ENCODE measurements at regions not wholly inside any gene's neighbourhood (a gene's known extent, or its start where the extent isn't known, plus 50 kb on each side); places are given as distances from the start of the nearest gene placed in this dataset.

- no peak for FAIRE-seq
Measured at GRCh38 chr14:65794674-65795279, 382.2 kb downstream of the FUT8 start.

GRCh38 chr14:65798216-65798615 lies 385.7 kb downstream of the FUT8 start:
- FAIRE-seq (no peak), DNase-seq (ENCODE audit: insufficient read length, low spot score) (no peak)

More at GRCh38 chr14:65794674-65795279, 382.2 kb downstream of the FUT8 start:
- no peak for DNase-seq (ENCODE audit: insufficient read length, low spot score)

DNA sequence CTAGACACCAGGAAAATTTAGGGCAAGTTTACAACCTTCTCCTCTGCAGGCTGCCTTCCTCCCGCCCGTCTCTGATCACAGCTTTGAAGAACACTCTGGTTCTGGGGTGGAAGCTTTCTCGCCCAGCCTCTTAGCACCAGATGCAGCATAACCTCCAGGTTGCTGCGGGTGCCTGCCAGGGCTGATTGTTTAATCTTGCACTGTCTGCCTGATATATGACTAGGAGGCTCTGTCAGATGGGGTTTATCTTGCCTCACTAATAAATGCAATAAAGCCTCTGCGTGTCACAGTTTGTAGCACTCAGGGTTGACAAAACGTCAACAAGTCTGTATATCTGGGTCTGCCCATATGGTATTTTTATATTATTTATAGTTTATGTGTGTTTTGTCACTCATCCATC lies 388.2 kb downstream of the FUT8 start:
- DNase-seq (ENCODE audit: insufficient read length, low spot score) (no peak), FAIRE-seq (no peak)

- no peak for DNase-seq (ENCODE audit: insufficient read length, low spot score)
- FAIRE-seq = no peak
Measured at GRCh38 chr14:65802196-65802595, 389.7 kb downstream of the FUT8 start.

- no peak for DNase-seq (ENCODE audit: insufficient read length, low spot score)
- no peak for FAIRE-seq
Measured at GRCh38 chr14:65803885-65804284, 391.4 kb downstream of the FUT8 start.

- DNase-seq (ENCODE audit: insufficient read length, low spot score) (no peak), FAIRE-seq (no peak)
Measured at GRCh38 chr14:65804439-65805112, 392.0 kb downstream of the FUT8 start.

DNA sequence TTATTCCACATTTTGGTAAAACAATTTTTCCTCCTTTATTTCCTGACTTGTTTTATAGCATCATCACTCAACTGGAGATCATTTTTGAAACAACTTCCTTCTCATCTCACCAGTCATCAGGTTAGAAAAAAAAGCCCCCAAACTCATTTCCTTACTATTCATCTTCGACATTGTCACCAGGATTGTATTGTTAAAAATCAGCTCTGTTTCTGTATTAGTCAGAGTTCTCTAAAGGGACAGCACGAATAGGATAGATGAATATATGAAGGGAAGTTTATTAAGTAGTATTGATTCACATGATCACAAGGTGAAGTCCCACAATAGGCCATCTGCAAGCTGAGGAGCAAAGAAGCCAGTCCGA lies 392.6 kb downstream of the FUT8 start:
- FAIRE-seq = no peak
- DNase-seq (ENCODE audit: insufficient read length, low spot score) = no peak

DNA sequence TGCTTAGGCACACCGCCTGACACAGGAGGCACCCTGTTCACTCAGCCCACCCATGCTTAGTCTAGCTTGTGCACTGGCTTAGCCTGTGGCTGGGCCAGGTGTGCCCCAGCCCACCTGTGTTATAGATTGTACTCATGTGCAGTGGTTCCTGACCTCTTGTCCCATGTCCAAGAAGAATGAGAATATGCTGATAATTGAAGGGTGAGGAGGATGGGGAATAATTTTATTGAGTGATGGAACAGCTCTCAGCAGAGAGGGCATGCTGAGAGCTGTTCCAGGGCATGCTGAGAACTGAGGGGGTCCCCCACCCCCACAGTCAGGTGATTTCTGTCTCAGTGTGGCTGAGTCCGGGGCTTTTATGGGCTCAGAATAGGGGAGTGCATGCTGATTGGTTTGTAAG lies 395.9 kb downstream of the FUT8 start:
- DNase-seq (ENCODE audit: insufficient read length, low spot score) (no peak), FAIRE-seq (no peak)

GRCh38 chr14:65810322-65810721 lies 397.8 kb downstream of the FUT8 start:
- FAIRE-seq (no peak), DNase-seq (ENCODE audit: insufficient read length, low spot score) (no peak)

- no peak for FAIRE-seq
- DNase-seq (ENCODE audit: insufficient read length, low spot score) = no peak
Measured at GRCh38 chr14:65813760-65814384, 401.3 kb downstream of the FUT8 start.

GRCh38 chr14:65815127-65815526 lies 402.6 kb downstream of the FUT8 start:
- FAIRE-seq = no peak

DNA sequence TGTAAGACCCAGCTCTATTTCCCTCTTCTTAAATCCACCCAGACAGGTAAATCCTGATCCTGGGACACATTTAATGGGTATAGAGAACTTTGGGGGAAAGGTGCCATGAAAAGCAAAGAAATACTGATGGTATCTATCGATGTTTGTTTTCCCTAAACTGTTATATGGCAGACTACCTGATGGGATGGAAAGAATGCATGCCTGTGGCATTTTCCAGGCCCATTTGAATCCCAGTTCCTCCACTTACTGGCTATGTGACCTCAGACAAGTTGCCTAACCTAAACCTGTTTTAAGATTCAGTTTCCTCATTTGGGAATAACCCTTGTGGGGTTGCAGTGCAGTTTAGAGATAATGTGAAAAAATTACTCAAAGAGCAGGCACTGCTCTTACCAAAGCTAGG lies 404.5 kb downstream of the FUT8 start:
- DNase-seq (ENCODE audit: insufficient read length, low spot score) = no peak
- FAIRE-seq = no peak

More at GRCh38 chr14:65815127-65815526, 402.6 kb downstream of the FUT8 start:
- DNase-seq (ENCODE audit: insufficient read length, low spot score) = no peak

GRCh38 chr14:65819569-65819968 lies 407.0 kb downstream of the FUT8 start:
- FAIRE-seq (no peak), DNase-seq (ENCODE audit: insufficient read length, low spot score) (no peak)

DNA sequence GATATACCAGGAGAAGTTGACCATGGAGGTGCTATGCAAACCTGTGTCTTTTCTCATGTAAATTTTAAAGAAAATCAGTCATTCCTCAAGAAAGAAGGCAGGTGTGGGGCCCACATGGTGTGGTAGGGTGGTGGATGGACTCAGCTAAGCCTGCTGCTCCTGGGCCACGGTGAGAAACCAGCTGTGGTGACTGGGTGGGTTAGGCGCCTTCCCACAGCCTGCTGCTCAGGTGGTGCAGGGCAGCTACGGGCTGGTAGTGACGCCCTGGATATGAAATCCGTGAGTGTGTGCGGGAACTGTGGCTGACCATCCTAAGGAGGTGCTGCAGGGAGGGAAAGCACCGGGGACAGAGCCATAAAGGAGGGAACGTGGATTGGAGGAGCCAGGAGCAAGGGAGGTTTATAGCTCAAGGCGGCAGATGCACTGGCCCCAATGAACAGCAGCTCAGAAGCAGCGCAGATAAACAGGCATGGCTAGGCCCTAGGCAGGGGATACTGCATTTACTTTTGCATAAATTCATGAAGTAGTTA lies 408.8 kb downstream of the FUT8 start:
- no peak for DNase-seq (ENCODE audit: insufficient read length, low spot score)
- no peak for FAIRE-seq

- FAIRE-seq (peak; percentile 95), DNase-seq (ENCODE audit: insufficient read length, low spot score) (peak; percentile 64)
Measured at GRCh38 chr14:65824285-65824977, 411.9 kb downstream of the FUT8 start.

GRCh38 chr14:65824978-65825299 lies 412.4 kb downstream of the FUT8 start:
- no peak for DNase-seq (ENCODE audit: insufficient read length, low spot score)
- FAIRE-seq = no peak

DNA sequence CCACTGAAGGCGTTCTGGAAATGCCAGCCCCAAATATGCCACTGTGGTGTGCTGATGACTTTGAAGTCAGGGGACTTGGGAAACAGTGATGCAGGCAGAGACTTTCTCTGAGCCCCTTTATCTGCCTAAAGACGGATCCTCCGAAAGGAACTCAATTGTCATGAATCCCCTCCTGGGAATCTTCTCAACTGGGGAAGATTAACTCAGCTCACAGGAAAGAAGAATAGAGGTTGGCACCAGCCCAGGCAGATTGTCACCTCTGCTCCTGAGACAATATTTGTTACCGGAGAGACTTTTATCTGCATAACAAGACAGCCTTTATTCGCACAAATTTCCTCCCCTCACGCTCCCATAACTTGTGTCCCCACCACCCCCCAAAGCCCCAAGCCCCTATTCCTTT lies 414.4 kb downstream of the FUT8 start:
- FAIRE-seq (no peak), DNase-seq (ENCODE audit: insufficient read length, low spot score) (no peak)

- FAIRE-seq = no peak
Measured at GRCh38 chr14:65827520-65827919, 415.0 kb downstream of the FUT8 start.

DNA sequence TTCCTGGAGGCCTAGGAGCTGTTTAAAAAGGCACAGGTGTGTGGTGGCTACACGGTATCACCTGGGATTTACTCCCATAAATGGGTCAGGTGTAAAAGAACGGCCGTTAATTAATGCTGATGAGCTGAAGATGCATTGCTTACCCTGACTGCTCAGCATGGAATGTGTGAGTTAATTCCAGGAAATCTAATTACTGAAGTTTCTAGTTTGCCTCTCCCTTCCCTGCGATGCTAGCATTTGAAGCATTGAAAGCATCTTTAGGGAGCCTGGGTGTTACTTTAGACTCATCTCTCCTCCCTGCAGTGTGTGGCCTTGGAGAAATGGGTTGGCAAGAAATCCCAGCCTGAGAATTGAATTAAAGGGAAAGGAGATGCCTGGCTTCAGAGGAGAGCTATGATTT lies 415.9 kb downstream of the FUT8 start:
- DNase-seq (ENCODE audit: insufficient read length, low spot score) (no peak), FAIRE-seq (no peak)

More at GRCh38 chr14:65827520-65827919, 415.0 kb downstream of the FUT8 start:
- DNase-seq (ENCODE audit: insufficient read length, low spot score) = no peak

DNA sequence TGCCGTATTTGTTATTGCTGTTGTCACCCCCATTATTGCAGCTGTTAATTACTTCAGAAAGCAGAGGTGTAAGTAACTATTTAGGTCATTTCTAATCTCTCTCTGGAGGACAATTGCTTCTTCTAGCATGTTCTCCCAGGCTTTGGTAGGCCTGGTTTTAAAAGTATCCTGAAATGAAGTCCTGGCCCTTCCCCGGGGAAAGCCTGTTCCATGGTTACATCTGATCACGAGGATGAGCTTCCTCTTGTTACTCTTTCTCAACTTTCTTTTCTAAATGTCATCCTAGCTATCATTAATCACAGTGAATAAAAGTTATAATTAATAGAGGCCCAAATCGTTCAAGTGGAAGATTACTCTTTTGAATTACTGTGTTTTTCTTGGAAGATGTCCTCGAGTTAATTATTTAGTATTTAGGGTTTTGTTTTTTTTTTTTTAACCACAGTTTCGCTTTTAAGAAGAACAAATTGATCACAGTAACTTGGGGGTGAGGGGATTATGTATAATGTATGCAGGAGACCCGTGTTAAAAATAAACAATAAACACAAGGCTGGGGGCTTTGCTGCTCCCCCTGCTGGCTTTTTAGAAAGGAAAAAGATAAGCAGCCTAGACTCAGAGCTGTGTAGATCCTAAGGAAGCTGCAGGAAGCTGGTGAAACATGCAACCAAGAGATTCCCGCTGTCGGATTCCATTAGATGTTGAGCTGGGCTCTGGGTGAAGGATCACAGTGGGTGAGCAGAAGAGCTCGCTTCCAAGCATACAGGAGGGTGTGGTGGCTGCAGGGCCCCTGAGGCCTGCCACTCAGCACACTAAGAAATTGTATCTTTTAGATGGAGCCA lies 420.1 kb downstream of the FUT8 start:
- FAIRE-seq = peak; percentile 23
- no peak for DNase-seq (ENCODE audit: insufficient read length, low spot score)

All from GM19239 (cell line).